Peyer's patch (tissue), 4 donors: ENCODE measurements at regions not wholly inside any gene's neighbourhood (a gene's known extent, or its start where the extent isn't known, plus 50 kb on each side); places are given as distances from the start of the nearest gene placed in this dataset.

Experiments used
- DNase-seq, 3 donors: peaks; one replicate each; pipeline ENCODE4 v3.0.0-alpha.2; 2017 to 2019
- H3K27ac ChIP-seq, 4 donors: fragments of 200-600 bp; sonication (generic); one replicate each; pipeline ENCODE4 v1.5.1; 2016 to 2019
- H3K27me3 ChIP-seq, 2 donors: fragments of 200-600 bp; sonication (generic); one replicate each; pipeline ENCODE4 v1.5.1; 2019
- H3K36me3 ChIP-seq, 3 donors: fragments of 200-600 bp; sonication (generic); one replicate each; pipeline ENCODE4 v1.5.1; 2016 to 2019
- H3K4me1 ChIP-seq, 4 donors: fragments of 200-600 bp; sonication (generic); one replicate each; pipeline ENCODE4 v1.5.1; 2016 to 2019
- H3K4me3 ChIP-seq, 4 donors: fragments of 200-600 bp; sonication (generic); 1 replicate in 3 of 4; 2 replicates in 1 of 4; pipeline ENCODE4 v1.5.1; 2016 to 2019; ENCODE audit warnings: mild to moderate bottlenecking in 1 of 4
- H3K9me3 ChIP-seq, 4 donors: fragments of 200-600 bp; sonication (generic); one replicate each; pipeline ENCODE4 v1.5.1; 2016 to 2019; ENCODE audit warnings: mild to moderate bottlenecking in 1 of 4
- POLR2A ChIP-seq, 2 donors: fragments of 450-650 bp; IDR thresholded peaks; one replicate each; pipeline ENCODE4 v1.5.1; 2017; ENCODE audit warnings: antibody characterized with exemption in 2 of 2, mild to moderate bottlenecking in 2 of 2, moderate library complexity in 2 of 2
- TF ChIP-seq, protein P1 (sequence below), 6 experiments: fragments of 450-650 bp in 4 of 6; fragments of 200-600 bp in 2 of 6; sonication (generic) in 1 of 6; IDR thresholded peaks; one replicate each; pipeline ENCODE4 v1.5.1; 2017 to 2019; ENCODE audit warnings: antibody characterized with exemption in 6 of 6, mild to moderate bottlenecking in 3 of 6, moderate library complexity in 1 of 6

DNA sequence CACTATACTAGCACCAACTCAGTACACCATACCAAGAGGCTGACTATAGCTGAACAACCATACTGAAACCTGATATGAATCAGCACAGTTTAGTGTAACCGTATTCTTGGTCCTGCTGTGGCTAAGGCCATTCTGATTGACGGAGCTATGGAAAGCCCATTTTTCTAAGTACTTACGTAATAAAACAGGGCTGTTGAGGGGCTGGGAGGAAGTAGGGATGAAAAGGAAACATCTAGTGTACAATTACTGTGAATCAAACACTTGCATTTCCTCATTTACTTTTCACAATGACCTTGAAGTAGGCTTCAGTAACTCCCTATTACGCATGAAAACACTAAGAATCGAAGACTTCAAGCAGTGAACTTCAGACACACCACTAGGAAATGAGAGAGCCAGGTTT lies 198.2 kb downstream of the BTG1 start:
- Histone ChIP-seq H3K36me3 (no peaks in the 10 kb centered on the region), H3K27me3 (no peaks in the 10 kb centered on the region), H3K4me1 (no peaks in the 10 kb centered on the region), H3K4me3 (no peak overlapping the region), H3K9me3 (no peaks in the 10 kb centered on the region), H3K27ac (no peak overlapping the region)
- DNase-seq: no peak
- TF ChIP-seq, protein P1, sequence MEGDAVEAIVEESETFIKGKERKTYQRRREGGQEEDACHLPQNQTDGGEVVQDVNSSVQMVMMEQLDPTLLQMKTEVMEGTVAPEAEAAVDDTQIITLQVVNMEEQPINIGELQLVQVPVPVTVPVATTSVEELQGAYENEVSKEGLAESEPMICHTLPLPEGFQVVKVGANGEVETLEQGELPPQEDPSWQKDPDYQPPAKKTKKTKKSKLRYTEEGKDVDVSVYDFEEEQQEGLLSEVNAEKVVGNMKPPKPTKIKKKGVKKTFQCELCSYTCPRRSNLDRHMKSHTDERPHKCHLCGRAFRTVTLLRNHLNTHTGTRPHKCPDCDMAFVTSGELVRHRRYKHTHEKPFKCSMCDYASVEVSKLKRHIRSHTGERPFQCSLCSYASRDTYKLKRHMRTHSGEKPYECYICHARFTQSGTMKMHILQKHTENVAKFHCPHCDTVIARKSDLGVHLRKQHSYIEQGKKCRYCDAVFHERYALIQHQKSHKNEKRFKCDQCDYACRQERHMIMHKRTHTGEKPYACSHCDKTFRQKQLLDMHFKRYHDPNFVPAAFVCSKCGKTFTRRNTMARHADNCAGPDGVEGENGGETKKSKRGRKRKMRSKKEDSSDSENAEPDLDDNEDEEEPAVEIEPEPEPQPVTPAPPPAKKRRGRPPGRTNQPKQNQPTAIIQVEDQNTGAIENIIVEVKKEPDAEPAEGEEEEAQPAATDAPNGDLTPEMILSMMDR (IDR thresholded peaks at IDR 0.05): no peak
- TF ChIP-seq POLR2A (IDR thresholded peaks at IDR 0.05): no peak

DNA sequence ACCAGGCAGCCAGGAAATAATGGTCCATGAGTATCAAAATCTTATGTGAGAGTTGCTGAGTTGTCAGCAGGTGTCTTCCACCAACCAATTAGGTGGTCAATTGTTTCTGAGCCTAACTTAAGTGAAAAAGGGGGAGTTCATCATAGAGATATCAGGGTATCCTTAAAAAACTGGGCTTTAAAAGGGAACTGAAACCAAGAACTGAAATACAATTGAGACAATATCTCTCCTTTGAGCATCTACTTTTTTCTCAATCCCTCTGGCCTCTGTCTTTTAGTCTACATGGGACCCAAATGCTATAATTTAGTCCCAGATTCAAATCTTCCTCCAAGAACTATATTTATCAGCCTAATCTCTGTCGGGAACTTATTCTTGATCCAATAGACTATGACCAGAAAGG lies 201.0 kb downstream of the BTG1 start:
- H3K27ac ChIP-seq: no peak overlapping the region
- no peak overlapping the region for H3K4me3 ChIP-seq
- H3K9me3 ChIP-seq: no peaks in the 10 kb centered on the region
- TF ChIP-seq, protein P1 (IDR thresholded peaks at IDR 0.05): no peak
- TF ChIP-seq POLR2A (IDR thresholded peaks at IDR 0.05): no peak
- no peaks in the 10 kb centered on the region for H3K36me3 ChIP-seq
- DNase-seq: no peak
- no peaks in the 10 kb centered on the region for H3K27me3 ChIP-seq
- H3K4me1 ChIP-seq: no peaks in the 10 kb centered on the region

DNA sequence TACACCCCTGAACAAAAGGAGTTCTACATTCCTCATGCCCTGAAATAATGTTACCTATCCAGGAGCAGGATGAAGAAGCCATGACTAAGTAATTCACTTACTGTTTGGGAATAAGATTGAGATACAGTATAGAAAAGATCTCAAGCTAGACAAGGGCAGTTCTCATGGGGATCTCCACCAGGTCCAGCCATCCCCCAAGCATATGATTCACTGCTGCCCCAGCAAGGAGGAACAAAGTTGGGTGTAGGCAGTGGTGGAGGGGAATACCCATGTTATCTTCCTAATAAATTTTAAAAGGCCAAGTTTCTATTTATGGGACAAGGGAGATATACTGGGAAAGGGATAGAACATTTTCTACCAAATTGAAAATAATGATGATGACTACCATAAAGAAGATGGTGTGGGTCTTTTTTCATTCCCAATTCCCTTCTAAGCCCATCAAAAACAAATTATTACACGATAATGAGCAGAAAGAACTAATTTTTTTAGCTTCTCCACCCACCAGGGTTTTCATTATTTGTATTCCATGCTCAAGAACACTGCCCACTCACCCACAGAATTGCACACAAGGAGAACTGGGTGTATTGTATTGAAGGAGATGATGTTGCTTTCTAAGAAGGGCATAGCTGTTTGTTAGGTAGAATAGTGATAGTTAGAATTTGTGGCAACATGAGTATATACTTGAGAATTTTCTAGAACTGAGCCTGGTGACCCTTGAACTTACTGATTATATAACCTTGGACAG lies 204.6 kb downstream of the BTG1 start:
- H3K4me3 ChIP-seq: no peak overlapping the region
- no peaks in the 10 kb centered on the region for H3K36me3 ChIP-seq
- no peak for TF ChIP-seq POLR2A (IDR thresholded peaks at IDR 0.05)
- TF ChIP-seq, protein P1 (IDR thresholded peaks at IDR 0.05): no peak

DNA sequence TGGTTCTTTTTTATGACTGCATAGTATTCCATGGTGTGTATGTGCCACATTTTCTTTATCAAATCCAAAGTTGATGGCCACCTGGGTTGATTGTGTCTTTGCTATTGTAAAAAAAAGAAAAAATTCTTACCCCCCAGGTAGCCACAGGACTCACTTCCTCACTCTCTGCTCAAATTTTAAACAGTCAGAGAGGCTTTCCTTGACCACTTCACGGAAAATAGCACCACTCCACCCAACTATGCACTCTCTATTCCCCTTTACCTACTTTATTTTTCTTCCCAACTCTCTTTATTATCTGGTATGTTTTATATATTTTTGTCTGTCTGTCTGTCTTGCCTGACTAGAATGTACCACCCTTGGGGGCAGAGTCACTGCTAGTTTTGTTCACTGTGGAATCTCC lies 205.3 kb downstream of the BTG1 start:
- Histone ChIP-seq H3K27ac (no peak overlapping the region), H3K4me1 (no peaks in the 10 kb centered on the region), H3K9me3 (no peaks in the 10 kb centered on the region), H3K36me3 (no peaks in the 10 kb centered on the region), H3K27me3 (no peaks in the 10 kb centered on the region), H3K4me3 (no peak overlapping the region)
- TF ChIP-seq POLR2A (IDR thresholded peaks at IDR 0.05): no peak
- TF ChIP-seq, protein P1 (IDR thresholded peaks at IDR 0.05): no peak
- no peak for DNase-seq

More for the DNA sequence above, 204.6 kb downstream of the BTG1 start:
- no peak for DNase-seq
- H3K4me1 ChIP-seq: no peaks in the 10 kb centered on the region
- H3K27me3 ChIP-seq: no peaks in the 10 kb centered on the region
- H3K27ac ChIP-seq: no peak overlapping the region
- no peaks in the 10 kb centered on the region for H3K9me3 ChIP-seq

DNA sequence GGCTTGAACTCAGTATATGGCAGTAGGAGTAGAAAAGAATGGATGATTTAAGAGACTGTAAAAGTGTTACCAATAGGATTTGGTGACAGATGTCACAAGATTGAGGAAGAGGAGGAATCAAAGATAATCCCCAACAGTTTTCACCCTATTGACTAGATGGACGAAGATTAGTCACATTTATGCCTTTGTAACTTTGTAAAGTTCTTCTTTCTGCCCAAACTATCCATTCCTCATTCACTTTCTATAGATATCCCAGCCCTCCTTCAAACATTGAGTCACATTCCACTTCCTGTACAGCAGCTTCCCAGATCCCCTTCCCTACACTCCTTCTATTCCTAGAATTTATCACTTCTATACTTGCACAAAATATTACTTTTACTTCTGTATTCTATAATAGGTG lies 207.9 kb downstream of the BTG1 start:
- DNase-seq: no peak

More for the DNA sequence above, 207.9 kb downstream of the BTG1 start:
- no peak for TF ChIP-seq POLR2A (IDR thresholded peaks at IDR 0.05)
- TF ChIP-seq, protein P1 (IDR thresholded peaks at IDR 0.05): no peak
- no peak overlapping the region for H3K27ac ChIP-seq
- no peaks in the 10 kb centered on the region for H3K4me1 ChIP-seq
- H3K36me3 ChIP-seq: no peaks in the 10 kb centered on the region
- H3K27me3 ChIP-seq: no peaks in the 10 kb centered on the region
- no peak overlapping the region for H3K4me3 ChIP-seq
- no peaks in the 10 kb centered on the region for H3K9me3 ChIP-seq
